ENCODE measurements at regions not wholly inside any gene's neighbourhood (a gene's known extent, or its start where the extent isn't known, plus 50 kb on each side); places are given as distances from the start of the nearest gene placed in this dataset.

DNA sequence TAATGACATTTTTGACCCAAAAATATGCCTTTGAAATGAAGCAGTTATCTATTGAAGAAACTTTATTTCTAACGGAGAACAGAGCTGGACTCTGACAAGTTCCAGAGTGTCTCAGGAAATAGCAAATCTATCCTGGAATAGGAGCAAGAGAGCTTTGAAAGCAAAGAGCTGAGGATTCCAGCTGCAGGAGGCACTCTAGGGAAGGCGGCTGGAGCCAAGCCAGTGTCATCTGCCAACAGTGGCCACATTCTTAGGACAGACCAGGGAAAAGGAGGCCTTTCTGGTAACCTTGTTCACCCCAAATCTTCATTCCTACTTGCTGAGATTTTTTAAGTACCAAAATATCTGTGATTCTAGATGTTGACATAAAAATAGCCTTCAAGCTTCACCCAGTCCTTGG, 493.5 kb upstream of the B3GAT1 start:
- H3K27ac ChIP-seq: no peak overlapping the region
- peaks cover 18% of the 10 kb centered on the region for H3K27me3 ChIP-seq
- in situ Hi-C loops (cut with MboI; ENCODE audit: low pct_ligation_motif_present in 1 of 4, low pct_unique_long_range_greater_than_20kb in 1 of 4, low sequenced_read_pairs in 3 of 4) (no loop called here), intact Hi-C loops (cut with DNase I; ENCODE audit: low total_unique reads) (no loop called here)
- H3K4me1 ChIP-seq: no peaks in the 10 kb centered on the region
- DNase-seq: no peak
- H3K4me3 ChIP-seq: no peak overlapping the region
- TF ChIP-seq, protein P1, sequence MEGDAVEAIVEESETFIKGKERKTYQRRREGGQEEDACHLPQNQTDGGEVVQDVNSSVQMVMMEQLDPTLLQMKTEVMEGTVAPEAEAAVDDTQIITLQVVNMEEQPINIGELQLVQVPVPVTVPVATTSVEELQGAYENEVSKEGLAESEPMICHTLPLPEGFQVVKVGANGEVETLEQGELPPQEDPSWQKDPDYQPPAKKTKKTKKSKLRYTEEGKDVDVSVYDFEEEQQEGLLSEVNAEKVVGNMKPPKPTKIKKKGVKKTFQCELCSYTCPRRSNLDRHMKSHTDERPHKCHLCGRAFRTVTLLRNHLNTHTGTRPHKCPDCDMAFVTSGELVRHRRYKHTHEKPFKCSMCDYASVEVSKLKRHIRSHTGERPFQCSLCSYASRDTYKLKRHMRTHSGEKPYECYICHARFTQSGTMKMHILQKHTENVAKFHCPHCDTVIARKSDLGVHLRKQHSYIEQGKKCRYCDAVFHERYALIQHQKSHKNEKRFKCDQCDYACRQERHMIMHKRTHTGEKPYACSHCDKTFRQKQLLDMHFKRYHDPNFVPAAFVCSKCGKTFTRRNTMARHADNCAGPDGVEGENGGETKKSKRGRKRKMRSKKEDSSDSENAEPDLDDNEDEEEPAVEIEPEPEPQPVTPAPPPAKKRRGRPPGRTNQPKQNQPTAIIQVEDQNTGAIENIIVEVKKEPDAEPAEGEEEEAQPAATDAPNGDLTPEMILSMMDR (IDR thresholded peaks at IDR 0.05): no peak
- TF ChIP-seq POLR2AphosphoS5 (IDR thresholded peaks at IDR 0.05) (no peak), POLR2A (IDR thresholded peaks at IDR 0.05) (no peak), EP300 (IDR thresholded peaks at IDR 0.05; ENCODE audit: low read depth) (no peak)
- 36 to 54% methylated on average over 2 of the region's 2 CpGs for WGBS, 2 donors (ENCODE audit: low coverage in 1 of 2)
- H3K9me3 ChIP-seq: no peaks in the 10 kb centered on the region
- no peaks in the 10 kb centered on the region for H3K36me3 ChIP-seq

- Histone ChIP-seq H3K4me1 (no peaks in the 10 kb centered on the region), H3K9me3 (no peaks in the 10 kb centered on the region), H3K27me3 (peaks cover 23% of the 10 kb centered on the region), H3K4me3 (no peak overlapping the region), H3K36me3 (no peaks in the 10 kb centered on the region), H3K27ac (no peak overlapping the region)
- intact Hi-C loops (cut with DNase I; ENCODE audit: low total_unique reads) (no loop called here), in situ Hi-C loops (cut with MboI; ENCODE audit: low pct_ligation_motif_present in 1 of 4, low pct_unique_long_range_greater_than_20kb in 1 of 4, low sequenced_read_pairs in 3 of 4) (no loop called here)
- DNase-seq: no peak
- TF ChIP-seq EP300 (IDR thresholded peaks at IDR 0.05; ENCODE audit: low read depth): no peak
- TF ChIP-seq POLR2A (IDR thresholded peaks at IDR 0.05): no peak
- TF ChIP-seq, protein P1 (IDR thresholded peaks at IDR 0.05): no peak
- TF ChIP-seq POLR2AphosphoS5 (IDR thresholded peaks at IDR 0.05): no peak
- WGBS, 2 donors (ENCODE audit: low coverage in 1 of 2): 75% methylated on average over 5 to 8 of the region's 8 CpGs
These were observed 492.2 kb upstream of the B3GAT1 start for GRCh38 chr11:134904103-134904790.

- H3K27ac ChIP-seq: no peak overlapping the region
- H3K9me3 ChIP-seq: no peaks in the 10 kb centered on the region
- intact Hi-C loops (cut with DNase I; ENCODE audit: low total_unique reads) (no loop called here), in situ Hi-C loops (cut with MboI; ENCODE audit: low pct_ligation_motif_present in 1 of 4, low pct_unique_long_range_greater_than_20kb in 1 of 4, low sequenced_read_pairs in 3 of 4) (no loop called here)
- H3K4me1 ChIP-seq: no peaks in the 10 kb centered on the region
- DNase-seq: no peak
- no peaks in the 10 kb centered on the region for H3K36me3 ChIP-seq
- no peak overlapping the region for H3K4me3 ChIP-seq
- 84 to 88% methylated on average over 4 to 9 of the region's 9 CpGs for WGBS, 2 donors (ENCODE audit: low coverage in 1 of 2)
- peaks cover 24% of the 10 kb centered on the region for H3K27me3 ChIP-seq
- TF ChIP-seq, protein P1 (IDR thresholded peaks at IDR 0.05): no peak
- TF ChIP-seq POLR2A (IDR thresholded peaks at IDR 0.05) (no peak), EP300 (IDR thresholded peaks at IDR 0.05; ENCODE audit: low read depth) (no peak), POLR2AphosphoS5 (IDR thresholded peaks at IDR 0.05) (no peak)
These were observed 490.2 kb upstream of the B3GAT1 start for GRCh38 chr11:134901955-134902918.

GRCh38 chr11:134901542-134901941, 489.5 kb upstream of the B3GAT1 start:
- DNase-seq: no peak
- Histone ChIP-seq H3K9me3 (no peaks in the 10 kb centered on the region), H3K4me3 (no peak overlapping the region), H3K27ac (no peak overlapping the region), H3K27me3 (peaks cover 20% of the 10 kb centered on the region), H3K4me1 (no peaks in the 10 kb centered on the region), H3K36me3 (no peaks in the 10 kb centered on the region)
- no peak for TF ChIP-seq EP300 (IDR thresholded peaks at IDR 0.05; ENCODE audit: low read depth)
- 72 to 74% methylated on average over 3 to 7 of the region's 7 CpGs for WGBS, 2 donors (ENCODE audit: low coverage in 1 of 2)
- in situ Hi-C loops (cut with MboI; ENCODE audit: low pct_ligation_motif_present in 1 of 4, low pct_unique_long_range_greater_than_20kb in 1 of 4, low sequenced_read_pairs in 3 of 4) (no loop called here), intact Hi-C loops (cut with DNase I; ENCODE audit: low total_unique reads) (no loop called here)
